ENCODE measurements at regions not wholly inside any gene's neighbourhood (a gene's known extent, or its start where the extent isn't known, plus 50 kb on each side); places are given as distances from the start of the nearest gene placed in this dataset.

GRCh38 chr18:6668836-6669235 is 60.7 kb upstream of the ARHGAP28 start:
- Mint-ChIP-seq H3K27ac (ENCODE audit: unreplicated experiment) (no peak overlapping the region), H3K4me3 (ENCODE audit: unreplicated experiment) (no peak overlapping the region)

GRCh38 chr18:6672821-6673308 is 56.7 kb upstream of the ARHGAP28 start:
- no peak for DNase-seq (ENCODE audit: extremely low spot score, unreplicated experiment)
- TF ChIP-seq, protein P1, sequence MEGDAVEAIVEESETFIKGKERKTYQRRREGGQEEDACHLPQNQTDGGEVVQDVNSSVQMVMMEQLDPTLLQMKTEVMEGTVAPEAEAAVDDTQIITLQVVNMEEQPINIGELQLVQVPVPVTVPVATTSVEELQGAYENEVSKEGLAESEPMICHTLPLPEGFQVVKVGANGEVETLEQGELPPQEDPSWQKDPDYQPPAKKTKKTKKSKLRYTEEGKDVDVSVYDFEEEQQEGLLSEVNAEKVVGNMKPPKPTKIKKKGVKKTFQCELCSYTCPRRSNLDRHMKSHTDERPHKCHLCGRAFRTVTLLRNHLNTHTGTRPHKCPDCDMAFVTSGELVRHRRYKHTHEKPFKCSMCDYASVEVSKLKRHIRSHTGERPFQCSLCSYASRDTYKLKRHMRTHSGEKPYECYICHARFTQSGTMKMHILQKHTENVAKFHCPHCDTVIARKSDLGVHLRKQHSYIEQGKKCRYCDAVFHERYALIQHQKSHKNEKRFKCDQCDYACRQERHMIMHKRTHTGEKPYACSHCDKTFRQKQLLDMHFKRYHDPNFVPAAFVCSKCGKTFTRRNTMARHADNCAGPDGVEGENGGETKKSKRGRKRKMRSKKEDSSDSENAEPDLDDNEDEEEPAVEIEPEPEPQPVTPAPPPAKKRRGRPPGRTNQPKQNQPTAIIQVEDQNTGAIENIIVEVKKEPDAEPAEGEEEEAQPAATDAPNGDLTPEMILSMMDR (IDR thresholded peaks at IDR 0.05): no peak
- H3K4me3 Mint-ChIP-seq (ENCODE audit: unreplicated experiment): no peak overlapping the region
- no peak overlapping the region for H3K27ac Mint-ChIP-seq (ENCODE audit: unreplicated experiment)
- H3K4me1 Mint-ChIP-seq (ENCODE audit: unreplicated experiment): peaks cover 2% of the 10 kb centered on the region
- H3K27me3 Mint-ChIP-seq (ENCODE audit: unreplicated experiment): peaks cover 5% of the 10 kb centered on the region
- peaks cover 3% of the 10 kb centered on the region for H3K36me3 Mint-ChIP-seq (ENCODE audit: unreplicated experiment)
- H3K9me3 Mint-ChIP-seq (ENCODE audit: unreplicated experiment): peaks cover 6% of the 10 kb centered on the region

More at GRCh38 chr18:6668836-6669235, 60.7 kb upstream of the ARHGAP28 start:
- Mint-ChIP-seq H3K27me3 (ENCODE audit: unreplicated experiment) (peaks cover 16% of the 10 kb centered on the region), H3K9me3 (ENCODE audit: unreplicated experiment) (no peaks in the 10 kb centered on the region), H3K4me1 (ENCODE audit: unreplicated experiment) (peaks cover 10% of the 10 kb centered on the region), H3K36me3 (ENCODE audit: unreplicated experiment) (no peaks in the 10 kb centered on the region)
- TF ChIP-seq, protein P1 (IDR thresholded peaks at IDR 0.05): no peak
- DNase-seq (ENCODE audit: extremely low spot score, unreplicated experiment): no peak

- Mint-ChIP-seq H3K9me3 (ENCODE audit: unreplicated experiment) (peaks cover 6% of the 10 kb centered on the region), H3K4me1 (ENCODE audit: unreplicated experiment) (no peaks in the 10 kb centered on the region), H3K27me3 (ENCODE audit: unreplicated experiment) (peaks cover 12% of the 10 kb centered on the region), H3K4me3 (ENCODE audit: unreplicated experiment) (no peak overlapping the region), H3K36me3 (ENCODE audit: unreplicated experiment) (peaks cover 3% of the 10 kb centered on the region), H3K27ac (ENCODE audit: unreplicated experiment) (no peak overlapping the region)
- TF ChIP-seq, protein P1 (IDR thresholded peaks at IDR 0.05): no peak
- DNase-seq (ENCODE audit: extremely low spot score, unreplicated experiment): no peak
Measured at GRCh38 chr18:6677086-6677485, 52.4 kb upstream of the ARHGAP28 start.

- H3K4me1 Mint-ChIP-seq (ENCODE audit: unreplicated experiment): no peaks in the 10 kb centered on the region
- H3K27me3 Mint-ChIP-seq (ENCODE audit: unreplicated experiment): peaks cover 12% of the 10 kb centered on the region
- H3K36me3 Mint-ChIP-seq (ENCODE audit: unreplicated experiment): peaks cover 3% of the 10 kb centered on the region
- DNase-seq (ENCODE audit: extremely low spot score, unreplicated experiment): no peak
- TF ChIP-seq, protein P1 (IDR thresholded peaks at IDR 0.05): no peak
- no peak overlapping the region for H3K27ac Mint-ChIP-seq (ENCODE audit: unreplicated experiment)
- H3K4me3 Mint-ChIP-seq (ENCODE audit: unreplicated experiment): no peak overlapping the region
- peaks cover 6% of the 10 kb centered on the region for H3K9me3 Mint-ChIP-seq (ENCODE audit: unreplicated experiment)
Measured at GRCh38 chr18:6679201-6679600, 50.3 kb upstream of the ARHGAP28 start.
